ENCODE measurements at regions not wholly inside any gene's neighbourhood (a gene's known extent, or its start where the extent isn't known, plus 50 kb on each side); places are given as distances from the start of the nearest gene placed in this dataset.

DNA sequence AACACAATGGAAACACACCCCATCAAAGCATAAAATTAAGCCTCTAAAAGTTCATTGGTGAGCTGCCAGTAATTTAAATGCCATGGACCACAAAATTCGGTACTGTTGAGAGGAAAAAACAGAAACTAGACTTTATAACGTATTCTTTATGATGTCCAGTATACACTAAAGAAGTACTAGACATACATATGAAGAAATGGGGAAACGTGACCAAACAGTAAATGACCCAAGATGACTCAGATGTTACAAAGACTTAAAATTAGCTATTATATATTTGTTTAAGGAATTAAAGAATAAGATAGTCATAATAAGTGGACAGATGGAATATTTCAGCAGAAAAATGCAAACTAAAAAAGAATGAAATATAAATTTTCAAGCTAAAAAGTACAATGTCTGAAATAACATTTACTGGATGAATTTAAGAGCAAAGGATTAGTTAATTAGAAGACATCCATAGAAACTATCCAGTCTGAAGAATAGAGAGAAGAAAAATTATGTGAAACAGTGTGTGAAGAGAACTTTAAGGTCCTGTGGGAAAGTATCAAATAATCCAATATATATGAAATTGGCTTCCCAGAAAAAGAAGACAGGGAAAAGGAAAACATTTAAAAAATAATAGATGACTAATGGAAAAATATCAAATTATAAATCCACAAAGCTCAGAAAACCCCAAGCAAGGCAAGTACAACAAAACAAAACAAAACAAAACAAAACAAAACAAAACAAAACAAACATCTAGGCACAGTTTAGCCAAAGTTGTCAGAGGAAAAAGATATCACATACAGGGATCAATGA lies 69.4 kb downstream of the SAMD9 start:
- H3K27me3 ChIP-seq (ENCODE audit: control insufficient read depth, insufficient read depth): no peaks in the 10 kb centered on the region
- no peak for DNase-seq
- intact Hi-C loops (cut with DNase I): loop anchor here in 1 of 4 donors (5.0 kb wide), 1 partner anchor 431 kb away; no protein-coding TSS in a partner anchor
- no peak for ATAC-seq
- H3K9me3 ChIP-seq (ENCODE audit: control insufficient read depth, low read length): no peaks in the 10 kb centered on the region
- H3K4me3 ChIP-seq (ENCODE audit: low read length): no peak overlapping the region
- no peak overlapping the region for H3K27ac ChIP-seq (ENCODE audit: low read length)
- no peaks in the 10 kb centered on the region for H3K4me1 ChIP-seq (ENCODE audit: control insufficient read depth, insufficient read depth, low read length)
- WGBS: 55% methylated on average over 3 of the region's 3 CpGs

GRCh38 chr7:93047514-93048099 lies 70.2 kb downstream of the SAMD9 start:
- intact Hi-C loops (cut with DNase I): loop anchor here in 1 of 4 donors (5.0 kb wide), 1 partner anchor 430 kb away; no protein-coding TSS in a partner anchor
- no peaks in the 10 kb centered on the region for H3K27me3 ChIP-seq (ENCODE audit: control insufficient read depth, insufficient read depth)
- no peaks in the 10 kb centered on the region for H3K4me1 ChIP-seq (ENCODE audit: control insufficient read depth, insufficient read depth, low read length)
- no peak overlapping the region for H3K4me3 ChIP-seq (ENCODE audit: low read length)
- H3K9me3 ChIP-seq (ENCODE audit: control insufficient read depth, low read length): no peaks in the 10 kb centered on the region
- no peak overlapping the region for H3K27ac ChIP-seq (ENCODE audit: low read length)
- no peak for ATAC-seq
- WGBS: 79% methylated on average over 1 of the region's 1 CpG
- no peak for DNase-seq

GRCh38 chr7:93046641-93047040 lies 71.1 kb downstream of the SAMD9 start:
- intact Hi-C loops (cut with DNase I): loop anchor here in 1 of 4 donors (5.0 kb wide), 1 partner anchor 429 kb away; no protein-coding TSS in a partner anchor
- ATAC-seq: peak in 1 of 2 donors; percentile 22
- DNase-seq: no peak
- no peaks in the 10 kb centered on the region for H3K4me1 ChIP-seq (ENCODE audit: control insufficient read depth, insufficient read depth, low read length)
- H3K27ac ChIP-seq (ENCODE audit: low read length): no peak overlapping the region
- 77% methylated on average over 4 of the region's 4 CpGs for WGBS
- no peaks in the 10 kb centered on the region for H3K9me3 ChIP-seq (ENCODE audit: control insufficient read depth, low read length)
- no peak overlapping the region for H3K4me3 ChIP-seq (ENCODE audit: low read length)
- H3K27me3 ChIP-seq (ENCODE audit: control insufficient read depth, insufficient read depth): no peaks in the 10 kb centered on the region

- Histone ChIP-seq H3K27me3 (ENCODE audit: control insufficient read depth, insufficient read depth) (no peaks in the 10 kb centered on the region), H3K4me1 (ENCODE audit: control insufficient read depth, insufficient read depth, low read length) (no peaks in the 10 kb centered on the region), H3K4me3 (ENCODE audit: low read length) (no peak overlapping the region), H3K27ac (ENCODE audit: low read length) (no peak overlapping the region), H3K9me3 (ENCODE audit: control insufficient read depth, low read length) (no peaks in the 10 kb centered on the region)
- no peak for ATAC-seq
- DNase-seq: no peak
- intact Hi-C loops (cut with DNase I): no loop called here
- WGBS: 83% methylated on average over 6 of the region's 6 CpGs
These were observed 73.5 kb downstream of the SAMD9 start for GRCh38 chr7:93044147-93044810.

DNA sequence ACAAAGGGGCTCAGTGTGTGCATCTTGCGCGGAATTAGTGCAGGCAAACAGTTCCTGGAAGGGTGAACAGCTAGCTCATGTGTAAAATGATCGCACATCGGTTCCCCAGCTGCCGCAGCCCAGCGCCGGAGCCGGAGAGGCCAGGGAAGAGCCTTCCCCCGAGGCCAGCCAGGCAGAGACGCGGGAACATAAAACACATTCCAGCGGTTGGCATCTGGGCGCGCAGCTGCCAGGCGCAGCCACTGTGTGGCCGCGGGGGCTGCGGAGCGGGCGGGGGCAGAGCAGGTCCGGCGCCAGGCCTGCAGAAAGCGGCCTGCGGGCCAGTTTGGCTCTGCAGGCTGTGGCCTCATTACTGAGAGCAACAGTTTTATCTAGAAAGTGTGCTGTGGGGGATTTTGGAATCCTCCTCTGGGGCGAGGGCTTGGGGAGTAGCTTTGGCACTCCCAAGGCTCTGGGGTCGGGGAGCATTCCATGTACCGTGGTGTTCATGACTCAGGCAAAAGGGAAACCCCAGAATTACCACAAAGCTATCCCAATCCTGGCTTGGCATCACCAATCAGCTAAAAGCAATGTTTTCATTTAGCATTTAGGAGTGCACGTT lies 74.3 kb downstream of the SAMD9 start:
- ATAC-seq (peak; percentile 50 to 58), DNase-seq (peak; percentile 24 to 62 (median 58))
- intact Hi-C loops (cut with DNase I): no loop called here
- WGBS: 16% methylated on average over 28 of the region's 28 CpGs
- Histone ChIP-seq H3K9me3 (ENCODE audit: control insufficient read depth, low read length) (no peaks in the 10 kb centered on the region), H3K4me1 (ENCODE audit: control insufficient read depth, insufficient read depth, low read length) (no peaks in the 10 kb centered on the region), H3K4me3 (ENCODE audit: low read length) (peak overlapping the region; percentile 54), H3K27ac (ENCODE audit: low read length) (no peak overlapping the region), H3K27me3 (ENCODE audit: control insufficient read depth, insufficient read depth) (no peaks in the 10 kb centered on the region)

DNA sequence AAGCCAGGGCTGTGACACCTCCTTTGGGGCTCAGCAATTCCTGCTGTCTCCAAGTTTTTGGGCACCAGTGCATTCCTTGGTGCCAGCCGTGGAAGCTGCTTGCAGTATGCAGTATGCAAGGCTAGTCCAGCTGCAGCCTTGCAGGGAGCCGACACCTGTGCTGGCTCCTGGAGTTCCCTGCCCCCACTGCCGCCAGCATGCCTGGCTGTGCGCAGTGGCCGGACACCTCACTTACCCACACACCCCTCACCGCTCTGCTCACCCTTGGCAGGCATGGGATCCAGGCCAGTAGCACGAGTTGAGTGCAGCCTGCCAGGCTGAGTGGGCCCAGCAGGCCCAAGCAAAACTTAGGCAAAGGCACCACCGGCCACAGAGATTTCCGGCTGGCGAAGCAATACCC lies 77.4 kb downstream of the SAMD9 start:
- DNase-seq (peak; percentile 21 to 77 (median 55)), ATAC-seq (peak; percentile 75 to 84)
- Histone ChIP-seq H3K4me1 (ENCODE audit: control insufficient read depth, insufficient read depth, low read length) (no peaks in the 10 kb centered on the region), H3K4me3 (ENCODE audit: low read length) (no peak overlapping the region), H3K27ac (ENCODE audit: low read length) (no peak overlapping the region), H3K27me3 (ENCODE audit: control insufficient read depth, insufficient read depth) (no peaks in the 10 kb centered on the region), H3K9me3 (ENCODE audit: control insufficient read depth, low read length) (no peaks in the 10 kb centered on the region)
- intact Hi-C loops (cut with DNase I): no loop called here
- WGBS: 77% methylated on average over 10 of the region's 10 CpGs

GRCh38 chr7:93039786-93040185 lies 78.0 kb downstream of the SAMD9 start:
- DNase-seq (no peak), ATAC-seq (no peak)
- intact Hi-C loops (cut with DNase I): no loop called here
- Histone ChIP-seq H3K27me3 (ENCODE audit: control insufficient read depth, insufficient read depth) (no peaks in the 10 kb centered on the region), H3K9me3 (ENCODE audit: control insufficient read depth, low read length) (no peaks in the 10 kb centered on the region), H3K4me3 (ENCODE audit: low read length) (no peak overlapping the region), H3K4me1 (ENCODE audit: control insufficient read depth, insufficient read depth, low read length) (no peaks in the 10 kb centered on the region), H3K27ac (ENCODE audit: low read length) (no peak overlapping the region)
- WGBS: 84% methylated on average over 3 of the region's 3 CpGs

- no peaks in the 10 kb centered on the region for H3K27me3 ChIP-seq (ENCODE audit: control insufficient read depth, insufficient read depth)
- H3K9me3 ChIP-seq (ENCODE audit: control insufficient read depth, low read length): no peaks in the 10 kb centered on the region
- WGBS: 91% methylated on average over 3 of the region's 3 CpGs
- intact Hi-C loops (cut with DNase I): no loop called here
- H3K4me3 ChIP-seq (ENCODE audit: low read length): no peak overlapping the region
- no peak overlapping the region for H3K27ac ChIP-seq (ENCODE audit: low read length)
- ATAC-seq: no peak
- no peak for DNase-seq
- H3K4me1 ChIP-seq (ENCODE audit: control insufficient read depth, insufficient read depth, low read length): no peaks in the 10 kb centered on the region
These were observed 78.5 kb downstream of the SAMD9 start for GRCh38 chr7:93039282-93039681.

DNA sequence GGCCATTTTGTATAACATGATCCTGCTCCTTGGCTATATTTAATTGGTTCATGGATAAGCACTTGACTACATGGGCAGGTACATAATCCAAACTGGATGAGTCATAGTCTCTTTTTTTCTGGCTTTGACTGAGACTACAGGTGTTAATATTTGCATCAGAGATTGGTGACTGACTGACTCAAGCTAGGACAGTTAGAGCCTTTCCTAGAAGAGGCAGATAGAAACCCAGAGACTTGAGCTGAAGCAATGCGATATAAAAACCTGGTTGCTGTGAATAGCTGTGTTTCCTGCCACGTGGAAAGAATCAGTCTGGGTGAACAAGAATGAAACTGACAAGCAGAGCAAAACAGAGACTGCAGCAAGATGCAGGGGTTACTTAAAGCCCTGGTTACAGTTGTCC lies 81.0 kb downstream of the SAMD9 start:
- ATAC-seq (no peak), DNase-seq (no peak)
- no peak overlapping the region for H3K4me3 ChIP-seq (ENCODE audit: low read length)
- intact Hi-C loops (cut with DNase I): no loop called here
- H3K4me1 ChIP-seq (ENCODE audit: control insufficient read depth, insufficient read depth, low read length): no peaks in the 10 kb centered on the region
- WGBS: 42% methylated on average over 2 of the region's 2 CpGs
- H3K27ac ChIP-seq (ENCODE audit: low read length): no peak overlapping the region
- no peaks in the 10 kb centered on the region for H3K27me3 ChIP-seq (ENCODE audit: control insufficient read depth, insufficient read depth)
- H3K9me3 ChIP-seq (ENCODE audit: control insufficient read depth, low read length): no peaks in the 10 kb centered on the region

GRCh38 chr7:93036149-93036640 lies 81.6 kb downstream of the SAMD9 start:
- intact Hi-C loops (cut with DNase I): no loop called here
- 60% methylated on average over 1 of the region's 1 CpG for WGBS

DNA sequence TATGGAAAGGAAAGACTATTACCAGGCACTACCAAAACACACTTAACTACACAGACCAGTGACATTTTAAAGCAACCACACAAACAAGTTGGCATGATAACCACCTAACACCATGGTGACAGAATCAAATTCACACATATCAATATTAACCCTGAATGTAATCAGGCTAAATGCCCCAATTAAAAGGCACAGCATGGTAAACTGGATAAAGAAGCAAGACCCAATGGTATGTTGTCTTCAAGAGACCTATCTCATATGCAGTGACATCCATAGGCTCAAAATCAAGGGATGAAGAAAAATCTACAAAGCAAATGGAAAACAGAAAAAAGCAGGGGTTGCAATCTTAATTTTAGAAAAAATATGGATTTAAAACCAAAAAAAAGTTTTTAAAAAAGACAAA lies 86.0 kb downstream of the SAMD9 start:
- ATAC-seq: no peak
- intact Hi-C loops (cut with DNase I): no loop called here
- Histone ChIP-seq H3K4me3 (ENCODE audit: low read length) (no peak overlapping the region), H3K27ac (ENCODE audit: low read length) (no peak overlapping the region), H3K27me3 (ENCODE audit: control insufficient read depth, insufficient read depth) (no peaks in the 10 kb centered on the region), H3K9me3 (ENCODE audit: control insufficient read depth, low read length) (no peaks in the 10 kb centered on the region), H3K4me1 (ENCODE audit: control insufficient read depth, insufficient read depth, low read length) (no peaks in the 10 kb centered on the region)
- no peak for DNase-seq

More at GRCh38 chr7:93036149-93036640, 81.6 kb downstream of the SAMD9 start:
- H3K4me3 ChIP-seq (ENCODE audit: low read length): no peak overlapping the region
- H3K4me1 ChIP-seq (ENCODE audit: control insufficient read depth, insufficient read depth, low read length): no peaks in the 10 kb centered on the region
- no peaks in the 10 kb centered on the region for H3K27me3 ChIP-seq (ENCODE audit: control insufficient read depth, insufficient read depth)
- H3K9me3 ChIP-seq (ENCODE audit: control insufficient read depth, low read length): no peaks in the 10 kb centered on the region
- DNase-seq: no peak
- no peak for ATAC-seq
- no peak overlapping the region for H3K27ac ChIP-seq (ENCODE audit: low read length)
